ENCODE measurements at regions not wholly inside any gene's neighbourhood (a gene's known extent, or its start where the extent isn't known, plus 50 kb on each side); places are given as distances from the start of the nearest gene placed in this dataset.

DNA sequence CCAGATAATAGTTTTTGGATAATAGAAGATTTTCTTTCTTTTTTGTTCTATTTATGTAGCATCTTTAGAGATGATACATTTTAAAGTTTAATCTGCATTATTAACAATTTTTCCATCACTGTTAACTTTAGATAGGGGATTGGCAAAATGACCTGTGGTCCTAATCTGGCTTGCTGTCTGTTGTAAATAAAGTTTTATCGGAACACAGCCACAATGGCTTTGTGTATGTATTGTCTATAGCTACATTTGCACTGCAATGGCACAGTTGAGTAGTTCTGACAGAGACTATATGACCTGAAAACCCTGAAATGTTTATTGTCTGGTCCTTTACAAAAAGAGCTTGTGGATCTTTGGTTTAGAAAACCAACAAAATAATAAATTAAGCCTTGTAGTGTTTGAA is 97.0 kb upstream of the CERS6 start:
- TF ChIP-seq, protein P1, sequence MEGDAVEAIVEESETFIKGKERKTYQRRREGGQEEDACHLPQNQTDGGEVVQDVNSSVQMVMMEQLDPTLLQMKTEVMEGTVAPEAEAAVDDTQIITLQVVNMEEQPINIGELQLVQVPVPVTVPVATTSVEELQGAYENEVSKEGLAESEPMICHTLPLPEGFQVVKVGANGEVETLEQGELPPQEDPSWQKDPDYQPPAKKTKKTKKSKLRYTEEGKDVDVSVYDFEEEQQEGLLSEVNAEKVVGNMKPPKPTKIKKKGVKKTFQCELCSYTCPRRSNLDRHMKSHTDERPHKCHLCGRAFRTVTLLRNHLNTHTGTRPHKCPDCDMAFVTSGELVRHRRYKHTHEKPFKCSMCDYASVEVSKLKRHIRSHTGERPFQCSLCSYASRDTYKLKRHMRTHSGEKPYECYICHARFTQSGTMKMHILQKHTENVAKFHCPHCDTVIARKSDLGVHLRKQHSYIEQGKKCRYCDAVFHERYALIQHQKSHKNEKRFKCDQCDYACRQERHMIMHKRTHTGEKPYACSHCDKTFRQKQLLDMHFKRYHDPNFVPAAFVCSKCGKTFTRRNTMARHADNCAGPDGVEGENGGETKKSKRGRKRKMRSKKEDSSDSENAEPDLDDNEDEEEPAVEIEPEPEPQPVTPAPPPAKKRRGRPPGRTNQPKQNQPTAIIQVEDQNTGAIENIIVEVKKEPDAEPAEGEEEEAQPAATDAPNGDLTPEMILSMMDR (IDR thresholded peaks at IDR 0.05; ENCODE audit: low read length): no peak
- TF ChIP-seq EZH2phosphoT487 (IDR thresholded peaks at IDR 0.05; ENCODE audit: low read length) (no peak), EZH2 (optimal IDR thresholded peaks at IDR 0.05; ENCODE audit: low read depth, low read length) (no peak)
